GM06990 (cell line): ENCODE measurements at regions not wholly inside any gene's neighbourhood (a gene's known extent, or its start where the extent isn't known, plus 50 kb on each side); places are given as distances from the start of the nearest gene placed in this dataset.

ENCODE experiments used
- DNase-seq: peaks from one replicate; pipeline ENCODE4 v3.0.0-alpha.2; 2011; ENCODE audit not compliant: insufficient read length; ENCODE audit errors: extremely low read depth
- H3K27me3 ChIP-seq: replicated peaks from 2 replicates; pipeline ENCODE4 v1.6.0; 2011; ENCODE audit warnings: low read length; ENCODE audit not compliant: control insufficient read depth, insufficient read depth
- H3K36me3 ChIP-seq: 2 replicates; pipeline ENCODE4 v1.5.1; 2011; ENCODE audit warnings: low read length; ENCODE audit not compliant: control insufficient read depth, insufficient read depth
- H3K4me3 ChIP-seq: replicated peaks from 2 replicates; pipeline ENCODE4 v1.5.1; 2011; ENCODE audit warnings: low read depth, mild to moderate bottlenecking, control low read depth, low read length
- CTCF ChIP-seq: IDR thresholded peaks from 2 replicates; pipeline ENCODE4 v1.5.1; 2011; ENCODE audit warnings: low read length, control low read depth, mild to moderate bottlenecking, inconsistent platforms; ENCODE audit not compliant: insufficient read depth, poor library complexity, severe bottlenecking

GRCh38 chr11:42764936-42765335, 546.9 kb upstream of the API5 start:
- no peaks in the 10 kb centered on the region for H3K36me3 ChIP-seq
- H3K27me3 ChIP-seq = no peaks in the 10 kb centered on the region
- no peak for TF ChIP-seq CTCF
- no peak for DNase-seq
- no peak overlapping the region for H3K4me3 ChIP-seq

- DNase-seq = no peak
- no peaks in the 10 kb centered on the region for H3K36me3 ChIP-seq
- TF ChIP-seq CTCF = no peak
- no peak overlapping the region for H3K4me3 ChIP-seq
- H3K27me3 ChIP-seq = no peaks in the 10 kb centered on the region
Observed at GRCh38 chr11:42768576-42768975, 543.2 kb upstream of the API5 start.

GRCh38 chr11:42770444-42771065, 541.2 kb upstream of the API5 start:
- Histone ChIP-seq H3K4me3 (no peak overlapping the region), H3K36me3 (no peaks in the 10 kb centered on the region), H3K27me3 (no peaks in the 10 kb centered on the region)
- peak; percentile 84 for TF ChIP-seq CTCF
- no peak for DNase-seq

GRCh38 chr11:42772886-42773285, 538.9 kb upstream of the API5 start:
- Histone ChIP-seq H3K4me3 (no peak overlapping the region), H3K36me3 (no peaks in the 10 kb centered on the region), H3K27me3 (no peaks in the 10 kb centered on the region)
- TF ChIP-seq CTCF = no peak
- DNase-seq = no peak

- H3K27me3 ChIP-seq = no peaks in the 10 kb centered on the region
- no peak for TF ChIP-seq CTCF
Observed at GRCh38 chr11:42773729-42774128, 538.1 kb upstream of the API5 start.

GRCh38 chr11:42774567-42774966, 537.2 kb upstream of the API5 start:
- DNase-seq = no peak
- no peak overlapping the region for H3K4me3 ChIP-seq
- no peak for TF ChIP-seq CTCF
- no peaks in the 10 kb centered on the region for H3K36me3 ChIP-seq
- H3K27me3 ChIP-seq = no peaks in the 10 kb centered on the region

More at GRCh38 chr11:42773729-42774128, 538.1 kb upstream of the API5 start:
- no peak for DNase-seq
- Histone ChIP-seq H3K4me3 (no peak overlapping the region), H3K36me3 (no peaks in the 10 kb centered on the region)
